Islet of Langerhans (tissue), 1 donor: ENCODE measurements at regions not wholly inside any gene's neighbourhood (a gene's known extent, or its start where the extent isn't known, plus 50 kb on each side); places are given as distances from the start of the nearest gene placed in this dataset.
"Not testable (repeated sequence)": the region's sequence is repeated elsewhere in the genome, so short reads cannot be mapped to it uniquely, and the experiment has no call there.

Experiments
- FAIRE-seq: peaks from one replicate; lab custom pipeline; 2011; peaks lifted over from hg19 to GRCh38; lab: Jason Lieb, UNC

GRCh38 chr10:35972275-35972674 lies 330.2 kb upstream of the FZD8 start:
- no peak for FAIRE-seq

- FAIRE-seq = no peak
These were observed 329.3 kb upstream of the FZD8 start for GRCh38 chr10:35971397-35971796.

- FAIRE-seq = no peak
These were observed 321.6 kb upstream of the FZD8 start for GRCh38 chr10:35963685-35964084.

- no peak for FAIRE-seq
These were observed 319.4 kb upstream of the FZD8 start for GRCh38 chr10:35961501-35961900.

GRCh38 chr10:35959252-35959651 lies 317.2 kb upstream of the FZD8 start:
- FAIRE-seq = no peak

GRCh38 chr10:35958609-35959008 lies 316.5 kb upstream of the FZD8 start:
- not testable (repeated sequence) for FAIRE-seq

GRCh38 chr10:35950701-35951100 lies 308.6 kb upstream of the FZD8 start:
- FAIRE-seq = no peak

- FAIRE-seq = no peak
These were observed 308.1 kb upstream of the FZD8 start for GRCh38 chr10:35950226-35950625.

GRCh38 chr10:35949811-35950211 lies 307.7 kb upstream of the FZD8 start:
- FAIRE-seq = no peak

GRCh38 chr10:35946556-35946955 lies 304.5 kb upstream of the FZD8 start:
- no peak for FAIRE-seq

- FAIRE-seq = no peak
These were observed 300.0 kb upstream of the FZD8 start for GRCh38 chr10:35942057-35942456.

GRCh38 chr10:35940141-35941041 lies 298.3 kb upstream of the FZD8 start:
- FAIRE-seq = no peak

GRCh38 chr10:35938160-35938559 lies 296.1 kb upstream of the FZD8 start:
- FAIRE-seq = no peak

- no peak for FAIRE-seq
These were observed 295.4 kb upstream of the FZD8 start for GRCh38 chr10:35937546-35937945.

GRCh38 chr10:35934642-35934995 lies 292.5 kb upstream of the FZD8 start:
- FAIRE-seq = no peak

- FAIRE-seq = no peak
These were observed 292.0 kb upstream of the FZD8 start for GRCh38 chr10:35933940-35934641.

- FAIRE-seq = no peak
These were observed 291.4 kb upstream of the FZD8 start for GRCh38 chr10:35933491-35933890.

- not testable (repeated sequence) for FAIRE-seq
These were observed 287.9 kb upstream of the FZD8 start for GRCh38 chr10:35929962-35930361.

- FAIRE-seq = no peak
These were observed 286.7 kb upstream of the FZD8 start for GRCh38 chr10:35928748-35929147.

- no peak for FAIRE-seq
These were observed 285.9 kb upstream of the FZD8 start for GRCh38 chr10:35927990-35928488.

- FAIRE-seq = no peak
These were observed 285.2 kb upstream of the FZD8 start for GRCh38 chr10:35927341-35927740.

GRCh38 chr10:35926846-35927245 lies 284.8 kb upstream of the FZD8 start:
- no peak for FAIRE-seq

- FAIRE-seq = no peak
These were observed 283.4 kb upstream of the FZD8 start for GRCh38 chr10:35925493-35925892.

- FAIRE-seq = no peak
These were observed 282.7 kb upstream of the FZD8 start for GRCh38 chr10:35924759-35925158.
